Karpas-422 (cell line): ENCODE measurements at regions not wholly inside any gene's neighbourhood (a gene's known extent, or its start where the extent isn't known, plus 50 kb on each side); places are given as distances from the start of the nearest gene placed in this dataset.
A peak's percentile ranks its signal among the peaks of the same experiment; 100 is the strongest.
"Not testable (repeated sequence)": the region's sequence is repeated elsewhere in the genome, so short reads cannot be mapped to it uniquely, and the experiment has no call there.

Experiments
- DNase-seq: peaks from one replicate; pipeline ENCODE4 v3.0.0-alpha.2; 2015
- H2AFZ ChIP-seq: fragments of 200-600 bp; sonication (generic); 2 replicates; pipeline ENCODE4 v1.6.1; 2014; ENCODE audit warnings: antibody characterized with exemption, low read length, mixed read lengths
- H3K27ac ChIP-seq: fragments of 200-600 bp; sonication (generic); 2 replicates; pipeline ENCODE4 v1.5.1; 2014; ENCODE audit warnings: mild to moderate bottlenecking, low read length, moderate library complexity
- H3K27me3 ChIP-seq: fragments of 200-600 bp; sonication (generic); 2 replicates; pipeline ENCODE4 v1.6.1; 2014; ENCODE audit warnings: low read length, mixed read lengths
- H3K36me3 ChIP-seq: fragments of 200-600 bp; sonication (generic); 2 replicates; pipeline ENCODE4 v1.6.1; 2014; ENCODE audit warnings: low read length, mixed read lengths; ENCODE audit not compliant: insufficient read depth
- H3K4me1 ChIP-seq: fragments of 200-600 bp; sonication (generic); 2 replicates; pipeline ENCODE4 v1.6.1; 2014; ENCODE audit warnings: mild to moderate bottlenecking, low read length, mixed read lengths
- H3K4me2 ChIP-seq: fragments of 200-600 bp; sonication (generic); 2 replicates; pipeline ENCODE4 v1.6.1; 2014; ENCODE audit warnings: low read length, low read depth, mild to moderate bottlenecking; ENCODE audit not compliant: poor library complexity, severe bottlenecking
- H3K4me3 ChIP-seq: fragments of 200-600 bp; sonication (generic); 2 replicates; pipeline ENCODE4 v1.5.1; 2014; ENCODE audit warnings: mild to moderate bottlenecking, antibody characterized with exemption, low read length, mixed read lengths
- H3K79me2 ChIP-seq: fragments of 200-600 bp; sonication (generic); 2 replicates; pipeline ENCODE4 v1.6.1; 2014; ENCODE audit warnings: mild to moderate bottlenecking, low read length, mixed read lengths
- H3K9ac ChIP-seq: fragments of 200-600 bp; sonication (generic); 2 replicates; pipeline ENCODE4 v1.6.0; 2014; ENCODE audit warnings: low read length
- H3K9me2 ChIP-seq: fragments of 200-600 bp; sonication (generic), shearing (Covaris generic); replicated peaks from 2 replicates; pipeline ENCODE4 v1.6.0; 2014; ENCODE audit warnings: mild to moderate bottlenecking, low read length, moderate library complexity; ENCODE audit not compliant: insufficient read depth
- H3K9me3 ChIP-seq: fragments of 300-700, 200-600 bp; sonication (generic); 2 replicates; pipeline ENCODE4 v1.6.1; 2014; ENCODE audit warnings: low read length, mixed read lengths
- H4K20me1 ChIP-seq: fragments of 200-600 bp; sonication (generic); 2 replicates; pipeline ENCODE4 v1.6.1; 2014; ENCODE audit warnings: mild to moderate bottlenecking, antibody characterized with exemption, low read length, low read depth; ENCODE audit not compliant: insufficient read depth

- no peak overlapping the region for H3K4me2 ChIP-seq
- no peak overlapping the region for H2AFZ ChIP-seq
- no peaks in the 10 kb centered on the region for H3K36me3 ChIP-seq
- H3K4me1 ChIP-seq = no peaks in the 10 kb centered on the region
- no peaks in the 10 kb centered on the region for H3K9me3 ChIP-seq
- no peaks in the 10 kb centered on the region for H3K27me3 ChIP-seq
- DNase-seq = no peak
- H3K9ac ChIP-seq = no peak overlapping the region
- H3K9me2 ChIP-seq = no peaks in the 10 kb centered on the region
- H3K27ac ChIP-seq = no peak overlapping the region
- no peak overlapping the region for H3K4me3 ChIP-seq
- H4K20me1 ChIP-seq = no peaks in the 10 kb centered on the region
- no peaks in the 10 kb centered on the region for H3K79me2 ChIP-seq
Measured at GRCh38 chr1:199914546-199914945, 113.0 kb upstream of the NR5A2 start.

GRCh38 chr1:199918196-199918769, 109.2 kb upstream of the NR5A2 start:
- Histone ChIP-seq H2AFZ (no peak overlapping the region), H3K9ac (no peak overlapping the region), H3K9me3 (no peaks in the 10 kb centered on the region), H3K79me2 (no peaks in the 10 kb centered on the region), H3K4me3 (no peak overlapping the region), H3K27me3 (no peaks in the 10 kb centered on the region), H3K9me2 (no peaks in the 10 kb centered on the region), H3K36me3 (no peaks in the 10 kb centered on the region), H3K4me2 (no peak overlapping the region), H3K4me1 (no peaks in the 10 kb centered on the region), H3K27ac (no peak overlapping the region), H4K20me1 (no peaks in the 10 kb centered on the region)
- no peak for DNase-seq

- Histone ChIP-seq H3K9me3 (no peaks in the 10 kb centered on the region), H3K27ac (no peak overlapping the region), H3K9me2 (no peaks in the 10 kb centered on the region), H3K9ac (no peak overlapping the region), H3K4me3 (no peak overlapping the region), H3K36me3 (no peaks in the 10 kb centered on the region), H2AFZ (no peak overlapping the region), H3K4me1 (no peaks in the 10 kb centered on the region), H3K27me3 (no peaks in the 10 kb centered on the region), H3K79me2 (no peaks in the 10 kb centered on the region), H4K20me1 (no peaks in the 10 kb centered on the region), H3K4me2 (no peak overlapping the region)
- no peak for DNase-seq
Measured at GRCh38 chr1:199920635-199921034, 106.9 kb upstream of the NR5A2 start.

GRCh38 chr1:199929556-199929955, 98.0 kb upstream of the NR5A2 start:
- no peaks in the 10 kb centered on the region for H3K79me2 ChIP-seq
- no peak for DNase-seq
- H3K4me1 ChIP-seq = no peaks in the 10 kb centered on the region
- H3K27ac ChIP-seq = no peak overlapping the region
- H3K27me3 ChIP-seq = no peaks in the 10 kb centered on the region
- H3K4me3 ChIP-seq = no peak overlapping the region
- H4K20me1 ChIP-seq = no peaks in the 10 kb centered on the region
- H2AFZ ChIP-seq = no peak overlapping the region
- H3K9ac ChIP-seq = no peak overlapping the region
- no peaks in the 10 kb centered on the region for H3K9me2 ChIP-seq
- H3K36me3 ChIP-seq = no peaks in the 10 kb centered on the region
- H3K9me3 ChIP-seq = no peaks in the 10 kb centered on the region
- no peak overlapping the region for H3K4me2 ChIP-seq

GRCh38 chr1:199930067-199930466, 97.4 kb upstream of the NR5A2 start:
- H3K9ac ChIP-seq, H3K36me3 ChIP-seq, H3K9me3 ChIP-seq, H2AFZ ChIP-seq, H3K27me3 ChIP-seq, H3K4me3 ChIP-seq, H3K4me1 ChIP-seq, H3K27ac ChIP-seq, H3K79me2 ChIP-seq, H4K20me1 ChIP-seq, H3K4me2 ChIP-seq, H3K9me2 ChIP-seq, DNase-seq: not testable (repeated sequence)

GRCh38 chr1:199931666-199932377, 95.7 kb upstream of the NR5A2 start:
- no peak overlapping the region for H3K27ac ChIP-seq
- H3K79me2 ChIP-seq = no peaks in the 10 kb centered on the region
- H3K4me3 ChIP-seq = peak overlapping the region; percentile 40; the same call in 1 of the 2 replicates
- no peaks in the 10 kb centered on the region for H3K4me1 ChIP-seq
- H3K9ac ChIP-seq = no peak overlapping the region
- DNase-seq = peak; percentile 46
- H4K20me1 ChIP-seq = no peaks in the 10 kb centered on the region
- H3K27me3 ChIP-seq = no peaks in the 10 kb centered on the region
- H2AFZ ChIP-seq = peak overlapping the region; percentile 71; the same call in 1 of the 2 replicates
- H3K36me3 ChIP-seq = no peaks in the 10 kb centered on the region
- H3K9me3 ChIP-seq = no peaks in the 10 kb centered on the region
- no peaks in the 10 kb centered on the region for H3K9me2 ChIP-seq
- H3K4me2 ChIP-seq = peak overlapping the region; percentile 51

GRCh38 chr1:199932462-199932861, 95.0 kb upstream of the NR5A2 start:
- Histone ChIP-seq H3K9me3 (no peaks in the 10 kb centered on the region), H3K4me1 (no peaks in the 10 kb centered on the region), H3K9ac (no peak overlapping the region), H2AFZ (peak overlapping the region; percentile 71; the same call in 1 of the 2 replicates), H4K20me1 (no peaks in the 10 kb centered on the region), H3K27ac (no peak overlapping the region), H3K9me2 (no peaks in the 10 kb centered on the region), H3K27me3 (no peaks in the 10 kb centered on the region), H3K4me2 (peak overlapping the region; percentile 51), H3K79me2 (no peaks in the 10 kb centered on the region), H3K4me3 (peak overlapping the region; percentile 40; the same call in 1 of the 2 replicates), H3K36me3 (no peaks in the 10 kb centered on the region)
- DNase-seq = no peak

- H3K4me3 ChIP-seq = no peak overlapping the region
- H2AFZ ChIP-seq = no peak overlapping the region
- no peak overlapping the region for H3K27ac ChIP-seq
- H3K79me2 ChIP-seq = no peaks in the 10 kb centered on the region
- no peak overlapping the region for H3K4me2 ChIP-seq
- H3K9ac ChIP-seq = no peak overlapping the region
- H4K20me1 ChIP-seq = no peaks in the 10 kb centered on the region
- no peaks in the 10 kb centered on the region for H3K27me3 ChIP-seq
- no peaks in the 10 kb centered on the region for H3K9me2 ChIP-seq
- no peaks in the 10 kb centered on the region for H3K9me3 ChIP-seq
- no peak for DNase-seq
- H3K36me3 ChIP-seq = no peaks in the 10 kb centered on the region
- no peaks in the 10 kb centered on the region for H3K4me1 ChIP-seq
Measured at GRCh38 chr1:199936441-199936840, 91.1 kb upstream of the NR5A2 start.
